ENCODE measurements at regions not wholly inside any gene's neighbourhood (a gene's known extent, or its start where the extent isn't known, plus 50 kb on each side); places are given as distances from the start of the nearest gene placed in this dataset.

GRCh38 chr17:13086142-13086769 is 68.4 kb upstream of the ELAC2 start:
- Histone ChIP-seq H3K9ac (ENCODE audit: insufficient read depth, low read length, poor library complexity, severe bottlenecking) (no peak overlapping the region), H3K9me3 (replicated peaks in 1 of 2; ENCODE audit: control insufficient read depth in 1 of 2, insufficient read depth in 1 of 2, low read length in 2 of 2) (peaks cover 7 to 10% of the 10 kb centered on the region in 2 donors), H3K27me3 (ENCODE audit: control insufficient read depth in 2 of 2, insufficient read depth in 2 of 2, low read length in 2 of 2) (no peaks in the 10 kb centered on the region), H2AFZ (ENCODE audit: insufficient read depth, low read depth, low read length, poor library complexity, severe bottlenecking) (no peak overlapping the region), H3K27ac (ENCODE audit: low read depth in 1 of 2, low read length in 2 of 2) (no peak overlapping the region), H3K79me2 (ENCODE audit: insufficient read depth, low read length) (no peaks in the 10 kb centered on the region), H3K4me3 (replicated peaks in 1 of 3; ENCODE audit: low read depth in 2 of 3, low read length in 3 of 3) (no peak overlapping the region), H3K4me1 (ENCODE audit: control insufficient read depth in 1 of 2, insufficient read depth in 2 of 2, low read length in 2 of 2) (no peaks in the 10 kb centered on the region), H3K4me2 (replicated peaks; ENCODE audit: extremely low read depth, low read length, poor library complexity, severe bottlenecking) (no peak overlapping the region), H4K20me1 (ENCODE audit: insufficient read depth, low read length) (no peaks in the 10 kb centered on the region), H3K36me3 (replicated peaks in 1 of 2; ENCODE audit: control insufficient read depth in 1 of 2, insufficient read depth in 2 of 2, low read length in 2 of 2) (no peaks in the 10 kb centered on the region)
- intact Hi-C loops (cut with micrococcal nuclease) = no loop called here
- DNase-seq = no peak
- Mint-ChIP-seq H3K27me3 (ENCODE audit: low read depth in 3 of 3) (peaks cover 0 to 2% (median 0%) of the 10 kb centered on the region in 3 donors), H3K27ac (no peak overlapping the region), H3K4me1 (no peaks in the 10 kb centered on the region), H3K36me3 (no peaks in the 10 kb centered on the region), H3K9me3 (peaks cover 3 to 25% (median 11%) of the 10 kb centered on the region in 7 donors), H3K4me3 (no peak overlapping the region)
- no peak for TF ChIP-seq CTCF (IDR thresholded peaks at IDR 0.05)
- 83% methylated on average over 8 of the region's 11 CpGs for WGBS (ENCODE audit: insufficient coverage)

- no peak overlapping the region for H3K4me3 Mint-ChIP-seq
- WGBS (ENCODE audit: insufficient coverage) = 100% methylated on average over 1 of the region's 2 CpGs
Observed at GRCh38 chr17:13085578-13085977, 67.8 kb upstream of the ELAC2 start.

More at GRCh38 chr17:13085578-13085977, 67.8 kb upstream of the ELAC2 start:
- Mint-ChIP-seq H3K27ac (no peak overlapping the region), H3K9me3 (peaks cover 3 to 27% (median 11%) of the 10 kb centered on the region in 7 donors), H3K36me3 (no peaks in the 10 kb centered on the region), H3K27me3 (ENCODE audit: low read depth in 3 of 3) (peaks cover 0 to 2% (median 0%) of the 10 kb centered on the region in 3 donors), H3K4me1 (no peaks in the 10 kb centered on the region)
- no peak for DNase-seq
- Histone ChIP-seq H3K79me2 (ENCODE audit: insufficient read depth, low read length) (no peaks in the 10 kb centered on the region), H3K4me3 (replicated peaks in 1 of 3; ENCODE audit: low read depth in 2 of 3, low read length in 3 of 3) (no peak overlapping the region), H3K27ac (ENCODE audit: low read depth in 1 of 2, low read length in 2 of 2) (no peak overlapping the region), H3K4me2 (replicated peaks; ENCODE audit: extremely low read depth, low read length, poor library complexity, severe bottlenecking) (no peak overlapping the region), H3K4me1 (ENCODE audit: control insufficient read depth in 1 of 2, insufficient read depth in 2 of 2, low read length in 2 of 2) (no peaks in the 10 kb centered on the region), H4K20me1 (ENCODE audit: insufficient read depth, low read length) (no peaks in the 10 kb centered on the region), H3K9ac (ENCODE audit: insufficient read depth, low read length, poor library complexity, severe bottlenecking) (no peak overlapping the region), H3K27me3 (ENCODE audit: control insufficient read depth in 2 of 2, insufficient read depth in 2 of 2, low read length in 2 of 2) (no peaks in the 10 kb centered on the region), H2AFZ (ENCODE audit: insufficient read depth, low read depth, low read length, poor library complexity, severe bottlenecking) (no peak overlapping the region), H3K9me3 (replicated peaks in 1 of 2; ENCODE audit: control insufficient read depth in 1 of 2, insufficient read depth in 1 of 2, low read length in 2 of 2) (peaks cover 10 to 12% of the 10 kb centered on the region in 2 donors), H3K36me3 (replicated peaks in 1 of 2; ENCODE audit: control insufficient read depth in 1 of 2, insufficient read depth in 2 of 2, low read length in 2 of 2) (no peaks in the 10 kb centered on the region)
- intact Hi-C loops (cut with micrococcal nuclease) = no loop called here
- TF ChIP-seq CTCF (IDR thresholded peaks at IDR 0.05) = no peak

Measured in CD14-positive monocyte (primary cell).